ENCODE measurements at regions not wholly inside any gene's neighbourhood (a gene's known extent, or its start where the extent isn't known, plus 50 kb on each side); places are given as distances from the start of the nearest gene placed in this dataset.
"Not testable (repeated sequence)": the region's sequence is repeated elsewhere in the genome, so short reads cannot be mapped to it uniquely, and the experiment has no call there.

DNA sequence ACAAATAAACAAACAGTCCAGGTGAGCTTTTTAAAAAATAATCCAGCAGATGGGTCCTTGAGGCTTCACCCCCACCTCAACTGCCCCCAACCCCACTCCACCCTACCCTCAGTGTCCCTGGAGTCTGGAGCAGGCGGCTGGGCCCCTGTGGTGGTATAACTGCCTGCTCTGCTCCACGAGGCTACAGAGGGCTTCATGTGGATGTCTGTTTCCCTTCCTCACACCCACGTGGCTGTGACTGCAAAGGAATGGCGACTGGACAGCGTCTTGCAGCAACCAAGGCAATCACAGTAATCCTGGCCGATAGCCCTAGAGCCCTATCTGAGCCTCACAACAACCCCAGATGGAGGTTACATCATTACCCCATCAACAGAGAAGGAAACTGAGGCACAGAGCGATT is 76.5 kb downstream of the SLC2A10 start:
- DNase-seq (ENCODE audit: low read depth, low spot score) = no peak

DNA sequence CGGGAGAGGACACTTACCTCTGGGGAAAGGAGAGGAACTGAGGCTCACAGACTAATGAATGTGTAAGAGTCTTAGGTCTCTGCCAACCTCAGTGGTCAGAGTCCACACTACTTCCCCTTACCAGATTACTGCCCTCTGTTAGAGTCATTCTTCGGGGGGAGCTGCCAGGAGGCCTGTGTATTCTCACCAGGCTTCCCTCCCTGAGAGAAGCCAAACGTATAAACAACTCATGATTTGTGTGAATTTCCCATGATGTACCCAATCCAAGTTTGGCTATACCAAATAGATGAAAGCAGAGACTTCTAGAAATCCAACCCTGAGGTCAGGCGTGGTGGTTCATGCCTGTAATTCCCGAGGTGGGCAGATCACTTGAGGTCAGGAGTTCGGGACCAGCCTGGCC is 77.1 kb downstream of the SLC2A10 start:
- no peak for DNase-seq (ENCODE audit: low read depth, low spot score)

GRCh38 chr20:46787991-46788762 is 78.7 kb downstream of the SLC2A10 start:
- no peak for DNase-seq (ENCODE audit: low read depth, low spot score)

- not testable (repeated sequence) for DNase-seq (ENCODE audit: low read depth, low spot score)
Observed at GRCh38 chr20:46788763-46789091, 79.3 kb downstream of the SLC2A10 start.

GRCh38 chr20:46789339-46790028 is 80.0 kb downstream of the SLC2A10 start:
- no peak for DNase-seq (ENCODE audit: low read depth, low spot score)

GRCh38 chr20:46791722-46792416 is 82.4 kb downstream of the SLC2A10 start:
- no peak for DNase-seq (ENCODE audit: low read depth, low spot score)

- no peak for DNase-seq (ENCODE audit: low read depth, low spot score)
Observed at GRCh38 chr20:46797206-46797605, 87.8 kb downstream of the SLC2A10 start.

GRCh38 chr20:46798430-46798829 is 89.0 kb downstream of the SLC2A10 start:
- DNase-seq (ENCODE audit: low read depth, low spot score) = no peak

DNA sequence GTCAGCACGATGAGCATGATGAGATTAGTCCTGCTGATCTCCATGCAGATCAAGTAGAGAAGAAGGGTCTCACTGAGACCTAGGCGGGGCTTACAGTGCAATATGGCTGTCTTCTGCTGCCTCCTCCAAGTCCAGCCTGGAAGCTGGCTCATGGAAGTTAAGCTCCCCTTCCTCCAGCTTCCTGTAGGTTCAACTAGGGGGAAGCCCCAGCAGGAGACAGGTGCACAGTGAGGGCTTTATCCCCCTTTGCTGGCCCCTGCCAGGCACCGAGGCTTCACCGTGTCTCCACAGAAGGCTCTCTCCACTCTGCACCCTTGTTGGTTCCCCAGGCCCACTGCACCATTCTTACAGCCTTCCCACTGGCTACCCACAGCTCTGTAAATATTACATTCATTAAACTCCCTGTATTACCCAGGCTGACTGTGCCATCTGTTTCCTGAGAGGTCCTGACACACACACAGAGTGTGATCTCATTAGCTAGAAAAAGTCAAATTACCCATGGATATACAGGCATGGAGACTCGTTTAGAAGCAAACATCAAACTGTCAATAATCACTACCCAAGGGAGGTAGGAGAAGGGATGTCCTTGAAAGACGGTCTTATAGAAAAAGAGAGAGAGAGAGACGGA is 90.4 kb downstream of the SLC2A10 start:
- DNase-seq (ENCODE audit: low read depth, low spot score) = no peak

GRCh38 chr20:46800409-46800804 is 91.0 kb downstream of the SLC2A10 start:
- no peak for DNase-seq (ENCODE audit: low read depth, low spot score)

GRCh38 chr20:46801003-46801702 is 91.7 kb downstream of the SLC2A10 start:
- DNase-seq (ENCODE audit: low read depth, low spot score) = no peak

- DNase-seq (ENCODE audit: low read depth, low spot score) = no peak
Observed at GRCh38 chr20:46802722-46803121, 91.9 kb upstream of the EYA2 start.

GRCh38 chr20:46803123-46804020 is 91.3 kb upstream of the EYA2 start:
- DNase-seq (ENCODE audit: low read depth, low spot score) = no peak

DNA sequence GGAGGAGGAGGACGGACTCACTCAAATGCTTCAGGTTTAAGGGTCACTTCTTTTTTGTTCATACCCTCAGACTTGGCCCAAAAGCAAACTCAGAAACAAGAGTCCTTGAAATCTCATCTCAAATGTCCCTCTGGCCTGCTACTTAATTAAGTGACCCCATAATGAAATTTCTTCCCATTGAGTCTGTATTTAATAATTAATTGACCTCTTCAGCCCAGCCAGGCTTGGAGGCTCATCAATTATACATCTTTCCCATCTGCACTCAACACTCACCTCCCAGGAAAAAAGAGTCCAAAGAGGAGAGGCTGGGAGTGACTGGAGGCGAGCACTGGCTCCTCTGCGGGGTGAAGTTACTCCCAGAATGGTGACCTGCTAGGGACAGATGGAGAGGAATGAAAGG is 90.5 kb upstream of the EYA2 start:
- DNase-seq (ENCODE audit: low read depth, low spot score) = no peak

DNA sequence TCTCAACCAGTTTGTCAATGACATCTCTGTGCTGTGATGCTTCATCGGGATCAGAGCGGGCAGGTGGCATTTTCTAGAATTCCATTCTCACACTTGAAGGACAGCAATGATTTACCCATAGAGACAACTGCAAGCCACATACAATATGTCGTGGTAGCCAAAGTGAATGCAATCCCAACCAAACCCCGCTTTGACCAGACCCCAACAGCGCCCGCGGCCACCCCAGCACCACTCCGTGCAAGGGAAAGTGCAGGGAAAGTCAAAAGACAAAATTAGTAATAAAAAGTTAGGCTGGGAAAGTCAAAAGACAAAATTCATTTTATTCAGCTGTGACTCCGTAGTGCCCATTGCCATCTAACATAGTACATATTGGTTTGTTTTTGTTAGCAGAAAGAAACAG is 88.8 kb upstream of the EYA2 start:
- DNase-seq (ENCODE audit: low read depth, low spot score) = no peak

- DNase-seq (ENCODE audit: low read depth, low spot score) = no peak
Observed at GRCh38 chr20:46807998-46808397, 86.6 kb upstream of the EYA2 start.

GRCh38 chr20:46808565-46808964 is 86.1 kb upstream of the EYA2 start:
- no peak for DNase-seq (ENCODE audit: low read depth, low spot score)

DNA sequence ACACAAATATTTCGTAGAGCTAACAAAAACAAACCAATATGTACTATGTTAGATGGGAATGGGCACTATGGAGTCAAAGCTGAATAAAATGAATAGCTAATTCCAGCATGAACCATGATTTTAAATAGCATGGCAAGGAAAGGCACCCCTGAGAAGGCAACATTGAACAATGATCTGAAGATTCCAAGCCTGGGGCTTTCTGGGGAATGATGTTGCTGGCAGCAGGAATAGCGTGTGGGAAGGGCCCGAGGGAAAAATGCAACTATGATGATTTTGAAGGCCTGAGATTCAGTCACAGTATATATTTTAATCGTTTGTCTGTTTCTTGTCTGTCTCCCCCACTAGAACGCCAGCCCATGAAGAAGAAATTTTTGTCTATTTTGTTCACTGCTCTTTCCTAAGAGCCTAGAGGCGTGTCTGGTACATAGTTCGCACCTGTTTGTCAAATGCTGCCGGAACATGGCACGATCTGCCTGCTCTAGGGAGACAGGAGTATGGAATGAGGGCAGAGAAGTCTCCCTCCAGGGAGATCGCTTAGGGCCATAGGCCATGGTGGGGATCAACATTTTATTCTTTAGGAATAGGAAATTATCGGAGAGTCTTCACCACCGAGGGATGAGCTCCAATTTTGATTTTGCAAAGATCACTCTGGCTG is 84.8 kb upstream of the EYA2 start:
- DNase-seq (ENCODE audit: low read depth, low spot score) = no peak

DNA sequence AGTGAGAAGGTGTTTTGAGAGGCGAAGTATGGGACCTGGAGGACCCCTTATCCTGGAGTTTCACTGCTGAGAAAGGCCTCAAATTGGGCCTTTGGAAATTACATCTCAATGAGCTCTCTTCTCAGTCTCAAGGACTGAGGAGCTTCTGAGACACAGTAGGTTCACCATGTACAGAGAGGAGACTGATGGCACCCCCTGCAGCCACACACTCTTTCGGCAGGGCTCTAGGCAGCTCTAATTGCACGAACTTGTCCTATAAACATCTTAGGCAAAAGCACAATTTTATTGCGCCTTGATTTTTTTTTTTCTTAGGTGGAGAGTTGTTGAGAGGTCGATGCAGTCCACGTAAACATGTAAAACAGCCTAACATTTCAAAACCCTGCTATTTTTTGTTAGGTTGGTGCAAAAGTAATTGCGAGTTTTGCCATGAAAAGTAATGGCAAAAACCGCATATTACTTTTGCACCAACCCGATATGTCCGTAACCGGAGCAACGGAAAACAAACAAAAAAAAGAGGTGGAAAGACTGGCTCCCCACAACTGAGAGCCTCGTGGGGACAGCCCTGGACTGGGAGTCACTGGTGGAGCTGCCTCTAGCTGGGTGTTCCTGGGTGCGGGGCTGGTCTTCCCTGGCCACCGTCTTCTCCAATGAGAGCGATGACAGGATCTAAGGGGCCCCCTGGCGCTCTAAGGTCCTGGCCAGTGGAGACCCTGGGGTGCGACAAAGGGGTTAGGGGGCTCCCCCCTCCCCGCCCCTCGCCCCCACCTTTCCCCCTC is 84.0 kb upstream of the EYA2 start:
- DNase-seq (ENCODE audit: low read depth, low spot score) = no peak
